Central memory CD8-positive, alpha-beta T cell (primary cell): ENCODE measurements at regions not wholly inside any gene's neighbourhood (a gene's known extent, or its start where the extent isn't known, plus 50 kb on each side); places are given as distances from the start of the nearest gene placed in this dataset.

ENCODE experiments used
- ATAC-seq: fragments of 150-1000 bp; cut with Tn5 transposase; replicated peaks from 2 replicates; pipeline ENCODE4 v1.10.0; 2022; ENCODE audit warnings: mild to moderate bottlenecking, moderate FRiP score, moderate number of reproducible peaks; ENCODE audit not compliant: poor library complexity, severe bottlenecking; ENCODE audit errors: extremely low read depth
- DNase-seq, 2 donors: peaks; one replicate each; pipeline ENCODE4 v3.0.0; 2021; ENCODE audit warnings: low spot score in 2 of 2
- H3K27ac Mint-ChIP-seq: one replicate; pipeline ENCODE4 v1.8.0; 2022; ENCODE audit warnings: low read depth, mild to moderate bottlenecking, moderate library complexity, mixed read lengths
- H3K27me3 Mint-ChIP-seq: one replicate; pipeline ENCODE4 v1.8.0; 2022; ENCODE audit warnings: mixed read lengths
- H3K36me3 Mint-ChIP-seq: one replicate; pipeline ENCODE4 v1.8.0; 2022; ENCODE audit warnings: mild to moderate bottlenecking, moderate library complexity, mixed read lengths; ENCODE audit not compliant: insufficient read depth
- H3K4me1 Mint-ChIP-seq: one replicate; pipeline ENCODE4 v1.8.0; 2022; ENCODE audit warnings: mixed read lengths
- H3K4me3 Mint-ChIP-seq: one replicate; pipeline ENCODE4 v1.8.0; 2022; ENCODE audit warnings: mild to moderate bottlenecking, moderate library complexity, mixed read lengths
- H3K9me3 Mint-ChIP-seq: one replicate; pipeline ENCODE4 v1.8.0; 2022; ENCODE audit warnings: mixed read lengths

DNA sequence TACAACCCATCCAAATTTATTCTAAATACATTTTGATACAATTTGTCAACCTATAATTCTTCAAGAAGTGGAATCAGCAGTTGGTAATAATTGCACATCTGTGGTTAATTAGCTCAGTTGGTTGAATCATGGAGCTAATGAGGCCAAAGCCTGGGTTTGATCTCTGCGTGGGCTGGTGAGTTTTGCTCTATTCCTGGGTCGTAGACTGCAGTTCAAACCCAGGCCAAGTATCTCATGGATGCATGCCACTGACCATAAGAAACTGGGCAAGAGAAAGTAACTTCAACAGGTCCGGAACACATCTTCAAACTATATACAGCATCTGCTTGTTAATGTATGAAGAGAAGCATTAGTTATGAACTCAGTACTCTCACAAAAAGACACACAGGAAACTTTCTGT is 779.7 kb downstream of the USP25 start:
- H3K4me3 Mint-ChIP-seq, result no peak overlapping the region
- peaks cover 18% of the 10 kb centered on the region for H3K9me3 Mint-ChIP-seq
- no peaks in the 10 kb centered on the region for H3K36me3 Mint-ChIP-seq
- no peaks in the 10 kb centered on the region for H3K27me3 Mint-ChIP-seq
- H3K4me1 Mint-ChIP-seq, result no peaks in the 10 kb centered on the region
- no peak for ATAC-seq
- no peak for DNase-seq
- no peak overlapping the region for H3K27ac Mint-ChIP-seq

DNA sequence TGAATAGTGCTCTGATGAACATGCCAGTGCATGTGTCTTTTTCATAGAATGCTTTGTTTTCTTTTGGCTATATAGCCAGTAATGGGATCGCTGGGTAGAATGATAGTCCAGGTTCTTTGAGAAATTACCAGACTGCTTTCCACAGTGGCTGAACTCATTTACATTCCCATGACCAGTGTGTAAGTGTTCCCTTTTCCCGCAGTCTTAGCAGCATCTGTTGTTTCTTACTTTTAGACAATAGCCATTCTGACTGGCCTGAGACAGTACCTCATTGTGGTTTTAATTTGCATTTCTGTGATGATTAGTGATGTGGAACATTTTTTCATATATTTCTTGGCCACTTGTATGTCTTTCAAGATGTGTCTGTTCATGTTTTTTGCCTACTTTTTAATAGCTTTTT is 784.5 kb downstream of the USP25 start:
- no peak for DNase-seq
- ATAC-seq, result no peak
- Mint-ChIP-seq H3K4me1 (no peaks in the 10 kb centered on the region), H3K4me3 (no peak overlapping the region), H3K27ac (no peak overlapping the region), H3K9me3 (peaks cover 16% of the 10 kb centered on the region), H3K36me3 (no peaks in the 10 kb centered on the region), H3K27me3 (no peaks in the 10 kb centered on the region)

DNA sequence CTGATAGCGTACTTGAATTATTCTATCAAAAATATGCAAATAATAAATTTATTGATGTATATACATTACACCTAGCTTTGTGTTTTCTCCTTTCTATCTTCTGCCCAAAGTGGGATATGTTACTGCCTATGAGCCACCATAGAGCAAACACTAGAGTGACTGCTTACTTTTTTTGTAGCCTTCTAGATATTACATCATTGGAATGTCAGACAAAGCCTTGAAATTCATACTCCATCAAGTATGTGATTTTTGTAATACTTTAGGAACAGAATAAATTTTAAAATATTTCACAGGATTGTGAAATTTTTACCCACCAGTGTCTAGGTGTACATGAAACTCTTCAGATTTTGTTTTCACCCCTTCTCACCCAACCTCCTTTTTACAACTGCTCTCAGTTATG is 787.6 kb downstream of the USP25 start:
- Mint-ChIP-seq H3K36me3 (no peaks in the 10 kb centered on the region), H3K27me3 (no peaks in the 10 kb centered on the region), H3K9me3 (peaks cover 6% of the 10 kb centered on the region), H3K4me1 (no peaks in the 10 kb centered on the region), H3K27ac (no peak overlapping the region), H3K4me3 (no peak overlapping the region)
- DNase-seq (no peak), ATAC-seq (no peak)

DNA sequence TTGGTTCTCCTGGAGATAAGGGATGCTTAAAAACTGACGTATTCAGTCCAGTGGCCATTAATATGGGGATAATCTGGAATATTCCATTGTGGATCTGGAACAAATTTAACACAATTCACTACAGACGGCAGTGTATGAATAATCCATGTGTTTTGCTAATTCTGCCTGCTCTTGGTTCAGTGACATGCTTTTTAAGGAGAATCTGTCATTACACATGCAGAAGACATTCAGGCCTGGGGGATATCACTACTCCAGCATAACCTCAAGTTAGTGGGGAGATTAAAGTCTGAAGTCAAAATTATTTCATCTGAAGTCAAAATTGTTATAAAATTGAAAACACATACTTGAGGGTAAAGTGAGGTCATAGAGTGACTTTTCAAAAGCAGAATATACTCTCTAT is 789.3 kb downstream of the USP25 start:
- Mint-ChIP-seq H3K36me3 (no peaks in the 10 kb centered on the region), H3K27ac (no peak overlapping the region), H3K9me3 (peaks cover 11% of the 10 kb centered on the region), H3K27me3 (no peaks in the 10 kb centered on the region), H3K4me3 (no peak overlapping the region), H3K4me1 (no peaks in the 10 kb centered on the region)
- no peak for DNase-seq
- no peak for ATAC-seq

DNA sequence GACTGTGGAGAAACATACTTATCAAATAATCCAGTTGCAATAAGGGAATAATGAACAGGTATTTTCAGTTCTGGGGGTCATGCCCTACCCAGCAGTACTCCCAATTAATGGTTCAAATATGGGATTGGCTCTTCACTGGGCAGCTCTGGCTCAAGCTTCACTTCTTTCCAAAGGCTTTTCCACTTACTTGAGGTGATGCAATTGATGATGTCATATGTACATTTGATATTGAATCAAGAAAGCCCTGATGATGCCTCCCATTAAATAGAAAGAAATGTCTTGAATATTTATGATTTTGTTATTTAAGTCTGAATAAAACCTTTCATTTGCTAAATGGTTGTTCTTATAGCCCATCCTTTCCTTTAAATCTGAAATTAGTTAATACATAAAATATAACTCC is 789.9 kb downstream of the USP25 start:
- Mint-ChIP-seq H3K27ac (no peak overlapping the region), H3K4me3 (no peak overlapping the region), H3K27me3 (no peaks in the 10 kb centered on the region), H3K36me3 (no peaks in the 10 kb centered on the region), H3K4me1 (no peaks in the 10 kb centered on the region), H3K9me3 (peaks cover 14% of the 10 kb centered on the region)
- no peak for DNase-seq
- ATAC-seq, result no peak

DNA sequence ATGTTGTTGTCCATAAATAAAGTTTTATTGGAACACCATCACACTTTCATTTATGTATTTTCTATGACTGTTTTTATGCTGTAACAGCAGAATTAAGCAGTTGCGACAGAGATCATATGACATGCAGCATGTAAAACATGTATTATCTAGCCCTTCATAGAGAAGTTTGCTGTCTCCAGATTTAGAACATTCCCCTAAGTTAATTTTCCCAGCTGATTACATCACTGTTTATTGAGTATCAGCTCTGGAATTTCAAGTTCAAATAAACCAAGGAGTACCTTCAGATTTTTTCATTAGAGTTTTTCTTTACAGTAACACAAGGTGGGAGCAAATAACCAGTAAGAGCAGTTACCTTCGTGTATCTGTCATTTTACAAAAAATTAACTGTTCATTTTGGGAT is 792.8 kb downstream of the USP25 start:
- ATAC-seq, result no peak
- DNase-seq, result no peak
- Mint-ChIP-seq H3K9me3 (peaks cover 14% of the 10 kb centered on the region), H3K27ac (no peak overlapping the region), H3K4me1 (no peaks in the 10 kb centered on the region), H3K36me3 (no peaks in the 10 kb centered on the region), H3K27me3 (no peaks in the 10 kb centered on the region), H3K4me3 (no peak overlapping the region)

DNA sequence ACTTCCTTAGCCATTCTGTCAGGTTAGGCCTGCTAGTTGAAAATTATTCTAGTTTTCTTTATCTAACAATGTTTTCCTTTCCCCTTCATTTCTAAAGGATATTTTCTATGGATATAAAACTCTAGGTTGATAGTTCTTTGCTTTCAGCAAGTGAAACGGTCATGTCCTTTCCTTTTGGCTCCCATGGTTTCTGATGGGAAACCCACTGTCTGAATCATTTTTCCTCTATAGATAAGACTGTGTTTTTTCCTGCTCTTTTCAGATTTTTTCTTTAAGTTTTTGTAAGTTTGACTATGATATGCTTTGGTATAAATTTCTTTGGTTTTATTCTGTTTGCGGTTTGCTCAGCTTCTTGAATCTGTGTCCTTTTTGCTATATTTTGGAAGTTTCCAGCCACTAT is 800.9 kb downstream of the USP25 start:
- H3K36me3 Mint-ChIP-seq, result no peaks in the 10 kb centered on the region
- no peaks in the 10 kb centered on the region for H3K27me3 Mint-ChIP-seq
- H3K9me3 Mint-ChIP-seq, result peaks cover 22% of the 10 kb centered on the region
- ATAC-seq, result no peak
- no peak overlapping the region for H3K27ac Mint-ChIP-seq
- no peaks in the 10 kb centered on the region for H3K4me1 Mint-ChIP-seq
- no peak for DNase-seq
- H3K4me3 Mint-ChIP-seq, result no peak overlapping the region

DNA sequence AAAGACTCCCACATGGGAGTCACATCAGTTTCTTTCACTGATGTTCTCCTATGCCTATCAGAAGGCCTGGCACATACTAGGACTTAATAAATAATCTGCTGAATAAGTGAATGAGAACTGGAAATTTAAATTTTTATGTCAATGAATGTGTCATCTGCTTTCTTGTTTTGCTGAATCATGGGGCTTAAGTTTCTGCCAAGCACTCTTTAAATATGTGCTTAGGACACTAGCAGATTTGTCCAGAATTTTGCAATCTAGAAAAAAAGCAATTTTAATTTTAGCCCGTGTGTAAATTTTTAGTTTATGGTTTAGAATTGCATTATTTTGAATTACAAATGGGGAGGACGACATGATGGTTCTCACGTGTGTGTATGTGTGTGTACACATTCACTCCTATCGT is 803.1 kb downstream of the USP25 start:
- Mint-ChIP-seq H3K4me1 (no peaks in the 10 kb centered on the region), H3K27ac (no peak overlapping the region), H3K36me3 (no peaks in the 10 kb centered on the region), H3K4me3 (no peak overlapping the region), H3K27me3 (no peaks in the 10 kb centered on the region), H3K9me3 (peaks cover 27% of the 10 kb centered on the region)
- no peak for ATAC-seq
- no peak for DNase-seq

DNA sequence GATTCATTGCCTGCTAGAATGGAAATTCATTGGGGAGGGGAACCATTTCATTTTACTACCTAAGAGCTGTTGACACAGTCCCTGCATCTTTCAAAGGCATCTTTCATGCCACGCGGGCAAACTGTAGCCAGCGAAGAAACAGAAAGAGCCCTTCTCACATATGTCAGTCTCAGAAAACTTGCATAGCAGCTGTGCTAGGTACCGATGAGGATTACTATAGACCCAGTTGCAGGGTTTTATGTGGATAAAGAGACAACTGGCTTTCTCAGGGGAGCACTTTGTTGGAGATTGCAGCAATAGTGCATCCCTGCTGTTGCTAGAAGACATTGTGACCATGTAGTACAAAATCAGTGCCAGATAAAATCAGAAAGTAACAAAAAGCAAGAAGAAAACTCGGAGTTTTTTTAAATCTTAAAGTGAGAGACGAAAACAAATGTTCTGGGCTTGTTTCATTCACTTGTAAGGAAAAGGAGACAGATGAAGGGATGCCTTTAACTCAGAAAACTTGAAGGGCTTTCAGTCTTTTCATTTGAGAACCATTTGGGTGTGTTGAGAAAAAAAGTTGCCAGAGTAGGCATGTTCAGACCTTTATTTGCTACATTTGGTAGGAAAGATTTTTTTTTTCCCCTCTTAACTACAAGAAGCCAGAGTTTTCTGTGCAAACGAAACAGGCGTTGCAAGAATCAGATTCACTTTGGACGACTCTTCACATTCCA is 804.1 kb downstream of the USP25 start:
- Mint-ChIP-seq H3K36me3 (no peaks in the 10 kb centered on the region), H3K27ac (no peak overlapping the region), H3K27me3 (no peaks in the 10 kb centered on the region), H3K4me3 (no peak overlapping the region), H3K4me1 (no peaks in the 10 kb centered on the region), H3K9me3 (peaks cover 22% of the 10 kb centered on the region)
- ATAC-seq (no peak), DNase-seq (no peak)

DNA sequence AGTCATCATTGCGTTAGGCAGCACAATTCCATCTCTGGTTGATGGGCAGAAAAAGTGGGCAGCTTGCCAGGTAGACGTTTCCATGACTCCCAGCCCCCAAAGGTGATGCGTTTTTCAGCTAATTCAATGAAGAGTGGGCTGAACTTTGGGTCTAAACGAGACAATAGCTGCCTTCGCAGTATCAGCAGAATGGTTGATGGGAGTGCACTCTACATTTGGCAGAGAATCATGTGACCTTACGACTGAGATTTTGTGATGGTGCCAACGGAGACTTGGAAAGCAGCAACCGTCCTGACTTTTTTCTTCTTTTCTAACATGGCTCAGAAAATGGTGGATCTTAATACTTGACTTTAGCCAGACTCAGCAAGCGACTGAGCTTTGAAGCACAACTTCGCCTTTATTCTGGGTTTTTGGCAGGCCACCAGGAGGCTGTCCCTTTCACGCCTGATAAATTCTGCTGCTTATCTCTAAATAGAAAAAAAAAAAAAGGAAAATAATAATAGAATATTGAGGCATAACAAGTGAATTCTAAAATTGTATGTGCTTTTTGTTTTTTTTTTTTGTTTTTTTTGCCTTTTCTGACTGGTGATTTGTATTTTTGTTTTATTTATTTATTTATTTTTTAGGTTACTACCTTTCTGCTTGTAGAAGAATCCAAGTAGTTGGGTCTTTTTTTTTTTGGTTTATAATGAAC is 804.8 kb downstream of the USP25 start:
- Mint-ChIP-seq H3K27me3 (no peaks in the 10 kb centered on the region), H3K4me3 (no peak overlapping the region), H3K9me3 (peaks cover 18% of the 10 kb centered on the region), H3K36me3 (no peaks in the 10 kb centered on the region), H3K4me1 (no peaks in the 10 kb centered on the region), H3K27ac (no peak overlapping the region)
- no peak for DNase-seq
- ATAC-seq, result no peak

DNA sequence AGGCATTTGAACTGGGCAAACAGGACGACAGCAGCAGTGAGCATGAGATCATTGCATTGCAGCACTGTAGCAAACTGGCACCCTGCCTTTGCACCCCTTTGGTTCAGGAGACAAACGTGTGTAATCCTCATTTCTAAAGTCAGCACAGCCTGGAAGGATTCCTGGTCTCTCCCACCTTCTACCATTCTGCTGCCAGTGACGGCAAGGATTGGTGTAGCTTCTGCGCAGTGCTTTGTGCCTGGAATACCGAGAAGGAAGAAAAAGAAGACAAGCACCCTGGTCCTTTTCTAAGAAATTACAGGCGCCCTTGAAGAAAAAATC is 805.3 kb downstream of the USP25 start:
- no peak for DNase-seq
- no peaks in the 10 kb centered on the region for H3K36me3 Mint-ChIP-seq
- H3K4me3 Mint-ChIP-seq, result no peak overlapping the region
- no peak for ATAC-seq
- H3K27ac Mint-ChIP-seq, result no peak overlapping the region
- H3K27me3 Mint-ChIP-seq, result no peaks in the 10 kb centered on the region
- no peaks in the 10 kb centered on the region for H3K4me1 Mint-ChIP-seq
- peaks cover 18% of the 10 kb centered on the region for H3K9me3 Mint-ChIP-seq

DNA sequence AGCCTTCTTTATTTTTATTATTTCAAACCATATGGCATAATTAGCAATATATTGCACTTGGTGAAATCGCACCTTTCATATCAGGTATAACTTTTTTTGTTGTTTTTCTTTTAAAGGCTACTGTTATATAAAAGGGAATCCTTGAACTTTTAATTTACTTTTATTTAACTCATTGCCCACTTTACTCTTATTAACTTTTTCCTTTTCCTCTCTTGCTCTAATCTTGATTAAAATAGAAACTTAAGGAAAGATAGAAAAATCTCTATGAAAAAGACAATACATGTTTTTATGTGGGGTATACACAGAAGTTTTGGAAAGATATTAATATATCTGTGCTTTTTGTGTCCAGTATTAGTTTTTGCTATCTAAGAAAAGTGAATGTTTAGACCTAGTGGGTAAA is 805.8 kb downstream of the USP25 start:
- no peak overlapping the region for H3K27ac Mint-ChIP-seq
- H3K27me3 Mint-ChIP-seq, result no peaks in the 10 kb centered on the region
- ATAC-seq (no peak), DNase-seq (no peak)
- no peak overlapping the region for H3K4me3 Mint-ChIP-seq
- no peaks in the 10 kb centered on the region for H3K4me1 Mint-ChIP-seq
- peaks cover 13% of the 10 kb centered on the region for H3K9me3 Mint-ChIP-seq
- H3K36me3 Mint-ChIP-seq, result no peaks in the 10 kb centered on the region

DNA sequence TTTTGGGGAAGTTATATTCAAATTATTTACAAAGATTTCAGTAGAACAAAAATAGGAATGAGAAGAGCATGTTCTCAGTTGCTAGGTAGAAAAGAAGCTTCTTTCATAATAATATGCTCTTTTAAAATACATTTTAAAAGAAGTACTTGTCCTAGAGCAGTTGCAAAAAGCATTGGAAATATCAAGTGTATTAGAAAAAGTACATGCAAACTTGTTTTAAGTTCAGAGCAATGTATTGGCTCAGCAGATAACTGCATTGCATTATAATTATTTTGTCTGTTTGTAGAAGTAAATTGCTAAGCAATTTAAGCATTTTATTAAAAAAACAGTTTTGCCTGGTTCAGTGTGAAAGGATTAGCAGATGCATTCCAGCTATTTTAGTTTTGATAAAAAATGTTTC is 806.4 kb downstream of the USP25 start:
- Mint-ChIP-seq H3K27ac (no peak overlapping the region), H3K4me3 (no peak overlapping the region), H3K4me1 (no peaks in the 10 kb centered on the region), H3K27me3 (no peaks in the 10 kb centered on the region), H3K9me3 (peaks cover 12% of the 10 kb centered on the region), H3K36me3 (no peaks in the 10 kb centered on the region)
- ATAC-seq, result no peak
- no peak for DNase-seq
